ENCODE measurements at regions not wholly inside any gene's neighbourhood (a gene's known extent, or its start where the extent isn't known, plus 50 kb on each side); places are given as distances from the start of the nearest gene placed in this dataset.

DNA sequence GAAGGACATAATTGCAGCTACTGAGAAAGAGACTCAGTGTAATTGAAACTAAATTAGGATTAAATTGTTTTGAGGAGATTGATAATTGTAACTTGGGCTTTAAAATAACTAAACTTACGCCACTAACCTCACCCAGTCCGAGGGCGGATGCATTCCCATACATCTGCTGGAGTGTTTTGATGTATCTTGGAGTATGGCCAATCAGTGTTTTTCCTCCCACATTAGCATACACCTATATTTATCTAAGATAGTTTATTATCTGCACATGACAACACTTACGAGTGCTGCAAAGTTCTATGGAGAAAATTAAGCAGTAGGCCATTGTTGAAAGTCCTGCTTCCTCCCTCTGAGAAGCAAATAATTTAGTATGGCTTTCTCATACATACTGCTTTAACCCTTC is 184.7 kb upstream of the PLEKHG7 start:
- TF ChIP-seq ZNF8 (CRISPR knock-in tag; IDR thresholded peaks at IDR 0.05): no peak
- no peak for TF ChIP-seq TOX (CRISPR knock-in tag; IDR thresholded peaks at IDR 0.05; ENCODE audit: borderline replicate concordance)
- TF ChIP-seq SNAI2 (CRISPR knock-in tag; IDR thresholded peaks at IDR 0.05): no peak
- no peak for TF ChIP-seq RARB (CRISPR knock-in tag; IDR thresholded peaks at IDR 0.05)
- TF ChIP-seq BACH2 (CRISPR knock-in tag; IDR thresholded peaks at IDR 0.05; ENCODE audit: borderline replicate concordance): no peak
- no peak for TF ChIP-seq ESRRG (CRISPR knock-in tag; IDR thresholded peaks at IDR 0.05)
- no peak for TF ChIP-seq PPARA (CRISPR knock-in tag; IDR thresholded peaks at IDR 0.05; ENCODE audit: borderline replicate concordance)
- TF ChIP-seq ISL1 (CRISPR knock-in tag; IDR thresholded peaks at IDR 0.05): no peak
- no peak for TF ChIP-seq ZNF565 (CRISPR knock-in tag; conservative IDR thresholded peaks at IDR 0.05; ENCODE audit: low read depth)
- TF ChIP-seq TCF4 (CRISPR knock-in tag; IDR thresholded peaks at IDR 0.05; ENCODE audit: borderline replicate concordance): no peak
- TF ChIP-seq PATZ1 (CRISPR knock-in tag; IDR thresholded peaks at IDR 0.05; ENCODE audit: borderline replicate concordance): no peak
- no peak for TF ChIP-seq CREB5 (CRISPR knock-in tag; IDR thresholded peaks at IDR 0.05; ENCODE audit: low read depth)
- no peak for TF ChIP-seq CSRNP3 (CRISPR knock-in tag; IDR thresholded peaks at IDR 0.05)
- no peak for TF ChIP-seq ZFP30 (CRISPR knock-in tag; IDR thresholded peaks at IDR 0.05)
- ATAC-seq: no peak

- ATAC-seq: no peak
- TF ChIP-seq ESRRG (CRISPR knock-in tag; IDR thresholded peaks at IDR 0.05) (no peak), CSDC2 (CRISPR knock-in tag; IDR thresholded peaks at IDR 0.05) (no peak), ZNF70 (CRISPR knock-in tag; IDR thresholded peaks at IDR 0.05) (no peak), CSRNP3 (CRISPR knock-in tag; IDR thresholded peaks at IDR 0.05) (no peak), TOX (CRISPR knock-in tag; IDR thresholded peaks at IDR 0.05; ENCODE audit: borderline replicate concordance) (no peak), OSR1 (CRISPR knock-in tag; IDR thresholded peaks at IDR 0.05) (no peak), ZNF565 (CRISPR knock-in tag; conservative IDR thresholded peaks at IDR 0.05; ENCODE audit: low read depth) (no peak), TCF4 (CRISPR knock-in tag; IDR thresholded peaks at IDR 0.05; ENCODE audit: borderline replicate concordance) (no peak), ARNTL (CRISPR knock-in tag; IDR thresholded peaks at IDR 0.05; ENCODE audit: borderline replicate concordance, low read depth) (no peak), ZFP30 (CRISPR knock-in tag; IDR thresholded peaks at IDR 0.05) (no peak)
Observed at GRCh38 chr12:92516277-92516600, 186.6 kb upstream of the PLEKHG7 start.

DNA sequence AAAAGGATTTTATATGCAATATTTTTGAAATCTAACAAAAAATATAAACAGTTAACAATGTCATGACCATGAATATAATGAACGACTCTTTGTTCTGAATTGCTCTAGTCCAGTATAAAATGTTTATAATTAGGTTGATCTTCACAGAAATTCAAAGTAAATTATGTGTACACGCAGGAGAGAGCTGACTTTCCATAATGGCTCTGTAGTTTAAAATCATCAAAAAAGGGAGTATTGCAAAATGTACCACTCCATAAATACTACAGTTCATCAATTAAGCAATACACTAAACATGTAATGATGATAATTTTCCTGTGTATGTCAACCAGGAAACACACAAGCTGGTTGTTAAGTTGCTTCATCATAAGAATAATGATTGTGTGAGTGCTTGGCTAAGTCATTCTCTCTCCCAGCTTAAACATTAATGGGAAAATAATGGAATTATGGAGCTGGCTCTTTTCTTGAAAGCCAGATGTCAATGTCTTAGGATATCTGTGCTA is 189.5 kb upstream of the PLEKHG7 start:
- TF ChIP-seq ZNF565 (CRISPR knock-in tag; conservative IDR thresholded peaks at IDR 0.05; ENCODE audit: low read depth) (no peak), CSDC2 (CRISPR knock-in tag; IDR thresholded peaks at IDR 0.05) (no peak), ZNF8 (CRISPR knock-in tag; IDR thresholded peaks at IDR 0.05) (no peak), RARB (CRISPR knock-in tag; IDR thresholded peaks at IDR 0.05) (no peak), TOX (CRISPR knock-in tag; IDR thresholded peaks at IDR 0.05; ENCODE audit: borderline replicate concordance) (no peak), OSR1 (CRISPR knock-in tag; IDR thresholded peaks at IDR 0.05) (no peak), ZC3H10 (CRISPR knock-in tag; IDR thresholded peaks at IDR 0.05) (no peak), PATZ1 (CRISPR knock-in tag; IDR thresholded peaks at IDR 0.05; ENCODE audit: borderline replicate concordance) (no peak), PPARA (CRISPR knock-in tag; IDR thresholded peaks at IDR 0.05; ENCODE audit: borderline replicate concordance) (no peak), ZFP3 (CRISPR knock-in tag; IDR thresholded peaks at IDR 0.05) (no peak), ZFP30 (CRISPR knock-in tag; IDR thresholded peaks at IDR 0.05) (no peak), ISL1 (CRISPR knock-in tag; IDR thresholded peaks at IDR 0.05) (no peak), TCF4 (CRISPR knock-in tag; IDR thresholded peaks at IDR 0.05; ENCODE audit: borderline replicate concordance) (no peak), CSRNP3 (CRISPR knock-in tag; IDR thresholded peaks at IDR 0.05) (no peak), ESRRG (CRISPR knock-in tag; IDR thresholded peaks at IDR 0.05) (no peak), SNAI2 (CRISPR knock-in tag; IDR thresholded peaks at IDR 0.05) (no peak), GLIS3 (CRISPR knock-in tag; IDR thresholded peaks at IDR 0.05) (no peak), ARNTL (CRISPR knock-in tag; IDR thresholded peaks at IDR 0.05; ENCODE audit: borderline replicate concordance, low read depth) (no peak)
- TF ChIP-seq, protein P1, sequence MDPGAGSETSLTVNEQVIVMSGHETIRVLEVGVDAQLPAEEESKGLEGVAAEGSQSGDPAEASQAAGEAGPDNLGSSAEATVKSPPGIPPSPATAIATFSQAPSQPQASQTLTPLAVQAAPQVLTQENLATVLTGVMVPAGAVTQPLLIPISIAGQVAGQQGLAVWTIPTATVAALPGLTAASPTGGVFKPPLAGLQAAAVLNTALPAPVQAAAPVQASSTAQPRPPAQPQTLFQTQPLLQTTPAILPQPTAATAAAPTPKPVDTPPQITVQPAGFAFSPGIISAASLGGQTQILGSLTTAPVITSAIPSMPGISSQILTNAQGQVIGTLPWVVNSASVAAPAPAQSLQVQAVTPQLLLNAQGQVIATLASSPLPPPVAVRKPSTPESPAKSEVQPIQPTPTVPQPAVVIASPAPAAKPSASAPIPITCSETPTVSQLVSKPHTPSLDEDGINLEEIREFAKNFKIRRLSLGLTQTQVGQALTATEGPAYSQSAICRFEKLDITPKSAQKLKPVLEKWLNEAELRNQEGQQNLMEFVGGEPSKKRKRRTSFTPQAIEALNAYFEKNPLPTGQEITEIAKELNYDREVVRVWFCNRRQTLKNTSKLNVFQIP (CRISPR knock-in tag; IDR thresholded peaks at IDR 0.05; ENCODE audit: borderline replicate concordance, low read depth): no peak
- no peak for ATAC-seq

Data from SK-N-SH treated with all-trans-retinoic acid at 6 μM for 48 hours (cell line).